Upper lobe of left lung (tissue), 6 donors: ENCODE measurements at regions not wholly inside any gene's neighbourhood (a gene's known extent, or its start where the extent isn't known, plus 50 kb on each side); places are given as distances from the start of the nearest gene placed in this dataset.

ENCODE experiments used
- ATAC-seq, 2 donors: fragments of 200-7000 bp; cut with Tn5 transposase; one replicate each; pipeline ENCODE4 v1.9.1; 2022; ENCODE audit warnings: mild to moderate bottlenecking in 2 of 2, moderate library complexity in 2 of 2; ENCODE audit not compliant: low FRiP score in 2 of 2
- DNase-seq, 2 donors: peaks; one replicate each; pipeline ENCODE4 v3.0.0-alpha.2; 2019 to 2020
- H3K27ac ChIP-seq, 4 donors: fragments of 200-600 bp; sonication (generic); one replicate each; pipeline ENCODE4 v1.5.1; 2016 to 2019
- H3K27me3 ChIP-seq, 4 donors: fragments of 200-600 bp; sonication (generic); one replicate each; pipeline ENCODE4 v1.5.1; 2017 to 2019
- H3K36me3 ChIP-seq, 4 donors: fragments of 200-600 bp; sonication (generic); one replicate each; pipeline ENCODE4 v1.5.1; 2016 to 2019
- H3K4me1 ChIP-seq, 4 donors: fragments of 200-600 bp; sonication (generic); one replicate each; pipeline ENCODE4 v1.5.1; 2018 to 2019
- H3K4me3 ChIP-seq, 4 donors: fragments of 200-600 bp; sonication (generic); one replicate each; pipeline ENCODE4 v1.5.1; 2017 to 2019; ENCODE audit warnings: mild to moderate bottlenecking in 2 of 4, moderate library complexity in 1 of 4
- H3K9me3 ChIP-seq, 4 donors: fragments of 200-600 bp; sonication (generic); one replicate each; pipeline ENCODE4 v1.5.1; 2018 to 2019
- CTCF ChIP-seq, 6 experiments: fragments of 450-650 bp in 4 of 6; fragments of 200-600 bp in 2 of 6; sonication (generic) in 2 of 6; IDR thresholded peaks; one replicate each; pipeline ENCODE4 v1.5.1; 2016 to 2019; ENCODE audit warnings: antibody characterized with exemption in 6 of 6
- EP300 ChIP-seq, 4 donors: sonication (generic); formaldehyde crosslinking; IDR thresholded peaks; one replicate each; pipeline ENCODE4 v1.5.1; 2017; ENCODE audit warnings: antibody characterized with exemption in 4 of 4, control low read depth in 2 of 4
- POLR2A ChIP-seq, 4 donors: fragments of 450-650 bp; IDR thresholded peaks; one replicate each; pipeline ENCODE4 v1.5.1; 2016 to 2017; ENCODE audit warnings: antibody characterized with exemption in 4 of 4, mild to moderate bottlenecking in 2 of 4
- POLR2AphosphoS5 ChIP-seq, 2 donors: sonication (generic); formaldehyde crosslinking; IDR thresholded peaks; one replicate each; pipeline ENCODE4 v1.5.1; 2017; ENCODE audit warnings: antibody characterized with exemption in 2 of 2
- WGBS, 2 donors: methylation state at CpG; one replicate each; pipeline ENCODE4 v1.1.5; 2017 to 2018; 5-methylcytosine and 5-hydroxymethylcytosine counted together
- donor health status: DM: no; HTN: no; CAD: no; lungs with moderate emphysema.
- donor health status: DM: no; HTN: yes; CAD: no; lungs with severe emphysema.

GRCh38 chr5:167247816-167248215 lies 1043.6 kb upstream of the WWC1 start:
- ATAC-seq = no peak
- Histone ChIP-seq H3K27me3 (no peaks in the 10 kb centered on the region), H3K27ac (no peak overlapping the region), H3K36me3 (no peaks in the 10 kb centered on the region), H3K9me3 (no peaks in the 10 kb centered on the region), H3K4me3 (no peak overlapping the region), H3K4me1 (no peaks in the 10 kb centered on the region)
- 72 to 76% methylated on average over 4 of the region's 4 CpGs for WGBS, 2 donors
- DNase-seq = no peak
- no peak for TF ChIP-seq POLR2AphosphoS5 (IDR thresholded peaks at IDR 0.05)
- no peak for TF ChIP-seq POLR2A (IDR thresholded peaks at IDR 0.05)
- no peak for TF ChIP-seq EP300 (IDR thresholded peaks at IDR 0.05)
- TF ChIP-seq CTCF (IDR thresholded peaks at IDR 0.05) = no peak

- TF ChIP-seq CTCF (IDR thresholded peaks at IDR 0.05) (no peak), POLR2AphosphoS5 (IDR thresholded peaks at IDR 0.05) (no peak), EP300 (IDR thresholded peaks at IDR 0.05) (no peak), POLR2A (IDR thresholded peaks at IDR 0.05) (no peak)
- H3K4me1 ChIP-seq = no peaks in the 10 kb centered on the region
- H3K27ac ChIP-seq = no peak overlapping the region
- no peaks in the 10 kb centered on the region for H3K27me3 ChIP-seq
- no peaks in the 10 kb centered on the region for H3K36me3 ChIP-seq
- no peaks in the 10 kb centered on the region for H3K9me3 ChIP-seq
- ATAC-seq (no peak), DNase-seq (no peak)
- H3K4me3 ChIP-seq = no peak overlapping the region
- 82 to 85% methylated on average over 11 of the region's 11 CpGs for WGBS, 2 donors
Observed at GRCh38 chr5:167248257-167248656, 1043.2 kb upstream of the WWC1 start.

- 69 to 88% methylated on average over 4 of the region's 4 CpGs for whole genome bisulfite sequencing, 2 donors
- Histone ChIP-seq H3K4me1 (no peaks in the 10 kb centered on the region), H3K4me3 (no peak overlapping the region), H3K9me3 (no peaks in the 10 kb centered on the region), H3K27me3 (no peaks in the 10 kb centered on the region), H3K27ac (no peak overlapping the region), H3K36me3 (no peaks in the 10 kb centered on the region)
- ATAC-seq (no peak), DNase-seq (no peak)
- TF ChIP-seq CTCF (IDR thresholded peaks at IDR 0.05) = no peak
- no peak for TF ChIP-seq EP300 (IDR thresholded peaks at IDR 0.05)
- TF ChIP-seq POLR2AphosphoS5 (IDR thresholded peaks at IDR 0.05) = no peak
- TF ChIP-seq POLR2A (IDR thresholded peaks at IDR 0.05) = no peak
Observed at GRCh38 chr5:167250996-167251395, 1040.4 kb upstream of the WWC1 start.

GRCh38 chr5:167254132-167254531 lies 1037.3 kb upstream of the WWC1 start:
- 78 to 87% methylated on average over 3 of the region's 3 CpGs for WGBS, 2 donors
- Histone ChIP-seq H3K9me3 (no peaks in the 10 kb centered on the region), H3K36me3 (no peaks in the 10 kb centered on the region), H3K4me1 (no peaks in the 10 kb centered on the region), H3K27ac (no peak overlapping the region), H3K27me3 (no peaks in the 10 kb centered on the region), H3K4me3 (no peak overlapping the region)
- TF ChIP-seq POLR2A (IDR thresholded peaks at IDR 0.05) = no peak
- no peak for TF ChIP-seq CTCF (IDR thresholded peaks at IDR 0.05)
- no peak for TF ChIP-seq POLR2AphosphoS5 (IDR thresholded peaks at IDR 0.05)
- DNase-seq (no peak), ATAC-seq (no peak)

- WGBS, 2 donors = 75 to 83% methylated on average over 2 of the region's 2 CpGs
- ATAC-seq = no peak
- Histone ChIP-seq H3K4me3 (no peak overlapping the region), H3K27me3 (no peaks in the 10 kb centered on the region), H3K36me3 (no peaks in the 10 kb centered on the region), H3K9me3 (no peaks in the 10 kb centered on the region), H3K27ac (no peak overlapping the region), H3K4me1 (no peaks in the 10 kb centered on the region)
- DNase-seq = no peak
- TF ChIP-seq POLR2A (IDR thresholded peaks at IDR 0.05) (no peak), EP300 (IDR thresholded peaks at IDR 0.05) (no peak), CTCF (IDR thresholded peaks at IDR 0.05) (no peak), POLR2AphosphoS5 (IDR thresholded peaks at IDR 0.05) (no peak)
Observed at GRCh38 chr5:167255926-167256325, 1035.5 kb upstream of the WWC1 start.
